Ovary (tissue), 7 donors: ENCODE measurements at regions not wholly inside any gene's neighbourhood (a gene's known extent, or its start where the extent isn't known, plus 50 kb on each side); places are given as distances from the start of the nearest gene placed in this dataset.

Experiments
- DNase-seq, 5 donors: peaks; one replicate each; pipeline ENCODE4 v3.0.0-alpha.2; 2019 to 2020
- H3K27ac ChIP-seq, 2 donors: fragments of 200-600 bp; one replicate each; pipeline versions ENCODE4 v1.5.1 to v1.8.0; 2019 to 2022
- H3K27me3 ChIP-seq: fragments of 200-600 bp; one replicate; pipeline ENCODE4 v1.8.0; 2022
- H3K36me3 ChIP-seq: fragments of 200-600 bp; sonication (generic); one replicate; pipeline ENCODE4 v1.5.1; 2019
- H3K4me1 ChIP-seq: one replicate; pipeline ENCODE4 v1.8.1; 2013; ENCODE audit warnings: mild to moderate bottlenecking, moderate library complexity; ENCODE audit not compliant: insufficient read depth
- H3K4me3 ChIP-seq: fragments of 200-600 bp; sonication (generic); one replicate; pipeline ENCODE4 v1.5.1; 2017
- H3K9me3 ChIP-seq, 2 donors: fragments of 200-600 bp in 1 of 2; sonication (generic) in 1 of 2; one replicate each; pipeline versions ENCODE4 v1.5.1 to v1.8.1; 2013 to 2019; ENCODE audit warnings: mild to moderate bottlenecking in 1 of 2, moderate library complexity in 1 of 2
- CTCF ChIP-seq, 3 donors: fragments of 450-650 bp in 2 of 3; fragments of 200-600 bp in 1 of 3; IDR thresholded peaks; one replicate each; pipeline versions ENCODE4 v1.5.1 to v1.8.0; 2016 to 2022; ENCODE audit warnings: antibody characterized with exemption in 3 of 3, mild to moderate bottlenecking in 1 of 3
- EP300 ChIP-seq: sonication (generic); formaldehyde crosslinking; IDR thresholded peaks from one replicate; pipeline ENCODE4 v1.6.1; 2017; ENCODE audit warnings: antibody characterized with exemption
- POLR2A ChIP-seq: fragments of 450-650 bp; IDR thresholded peaks from one replicate; pipeline ENCODE4 v1.6.1; 2017; ENCODE audit warnings: antibody characterized with exemption, mild to moderate bottlenecking, moderate library complexity
- WGBS, 3 donors: extraction: QIAGEN DNeasy Blood & Tissue Kit in 1 of 3; methylation state at CpG; one replicate each; pipeline versions ENCODE4 v1.1.5 to v1.1.7; 2013 to 2017; 5-methylcytosine and 5-hydroxymethylcytosine counted together
- intact Hi-C, 4 donors: fragments of 100-400 bp; cut with DNase I; formaldehyde crosslinking; loops; one replicate each; pipeline versions ENCODE4 v1.11.0 to v1.15.1; 2022 to 2023
- donor health status: DM: no; HTN: no; CAD: no; lungs with moderate emphysema.
- donor health status: DM: no; HTN: no; CAD: no.
- donor health status: Bipolar disorder and iron deficiency.
- donor health status: DM: no; HTN: no; CAD: no.
- donor health status: DM: yes; HTN: yes; CAD: no.

GRCh38 chr13:82900453-82900852 is 981.8 kb downstream of the SLITRK1 start:
- no peak for TF ChIP-seq EP300
- no peak for TF ChIP-seq POLR2A
- no peak for TF ChIP-seq CTCF (IDR thresholded peaks at IDR 0.05)
- no peak for DNase-seq
- intact Hi-C loops: no loop called here
- H3K9me3 ChIP-seq: no peaks in the 10 kb centered on the region
- no peak overlapping the region for H3K4me3 ChIP-seq
- no peaks in the 10 kb centered on the region for H3K4me1 ChIP-seq
- H3K36me3 ChIP-seq: no peaks in the 10 kb centered on the region
- no peak overlapping the region for H3K27ac ChIP-seq
- no peaks in the 10 kb centered on the region for H3K27me3 ChIP-seq

GRCh38 chr13:82898586-82898985 is 983.7 kb downstream of the SLITRK1 start:
- WGBS, 3 donors: 79 to 86% (median 82%) methylated on average over 3 of the region's 3 CpGs
- no peak overlapping the region for H3K27ac ChIP-seq
- no peaks in the 10 kb centered on the region for H3K9me3 ChIP-seq
- no peak for DNase-seq
- H3K4me3 ChIP-seq: no peak overlapping the region
- H3K4me1 ChIP-seq: no peaks in the 10 kb centered on the region
- H3K36me3 ChIP-seq: no peaks in the 10 kb centered on the region
- H3K27me3 ChIP-seq: no peaks in the 10 kb centered on the region
- no peak for TF ChIP-seq POLR2A
- TF ChIP-seq EP300: no peak
- no peak for TF ChIP-seq CTCF (IDR thresholded peaks at IDR 0.05)
- intact Hi-C loops: no loop called here

- H3K9me3 ChIP-seq: no peaks in the 10 kb centered on the region
- WGBS, 3 donors: 40 to 57% (median 44%) methylated on average over 1 of the region's 1 CpG
- intact Hi-C loops: no loop called here
Observed at GRCh38 chr13:82879921-82880320, 1002.4 kb downstream of the SLITRK1 start.

GRCh38 chr13:82878536-82878935 is 1003.7 kb downstream of the SLITRK1 start:
- intact Hi-C loops: no loop called here
- TF ChIP-seq EP300: no peak
- TF ChIP-seq POLR2A: no peak
- no peak for TF ChIP-seq CTCF (IDR thresholded peaks at IDR 0.05)
- H3K4me1 ChIP-seq: no peaks in the 10 kb centered on the region
- no peaks in the 10 kb centered on the region for H3K36me3 ChIP-seq
- no peak overlapping the region for H3K4me3 ChIP-seq
- DNase-seq: no peak
- H3K27ac ChIP-seq: no peak overlapping the region
- H3K9me3 ChIP-seq: no peaks in the 10 kb centered on the region
- no peaks in the 10 kb centered on the region for H3K27me3 ChIP-seq

More at GRCh38 chr13:82879921-82880320, 1002.4 kb downstream of the SLITRK1 start:
- Histone ChIP-seq H3K4me1 (no peaks in the 10 kb centered on the region), H3K27ac (no peak overlapping the region), H3K36me3 (no peaks in the 10 kb centered on the region), H3K27me3 (no peaks in the 10 kb centered on the region), H3K4me3 (no peak overlapping the region)
- no peak for TF ChIP-seq CTCF (IDR thresholded peaks at IDR 0.05)
- no peak for TF ChIP-seq EP300
- no peak for TF ChIP-seq POLR2A
- DNase-seq: no peak

- no peaks in the 10 kb centered on the region for H3K27me3 ChIP-seq
- H3K36me3 ChIP-seq: no peaks in the 10 kb centered on the region
- H3K27ac ChIP-seq: no peak overlapping the region
- no peak overlapping the region for H3K4me3 ChIP-seq
- intact Hi-C loops: no loop called here
- no peaks in the 10 kb centered on the region for H3K9me3 ChIP-seq
- no peak for DNase-seq
- TF ChIP-seq CTCF (IDR thresholded peaks at IDR 0.05) (no peak), EP300 (no peak), POLR2A (no peak)
- 63 to 78% (median 71%) methylated on average over 2 of the region's 2 CpGs for WGBS, 3 donors
- no peaks in the 10 kb centered on the region for H3K4me1 ChIP-seq
Observed at GRCh38 chr13:82867284-82867683, 1015.0 kb downstream of the SLITRK1 start.
